ENCODE measurements at regions not wholly inside any gene's neighbourhood (a gene's known extent, or its start where the extent isn't known, plus 50 kb on each side); places are given as distances from the start of the nearest gene placed in this dataset.

DNA sequence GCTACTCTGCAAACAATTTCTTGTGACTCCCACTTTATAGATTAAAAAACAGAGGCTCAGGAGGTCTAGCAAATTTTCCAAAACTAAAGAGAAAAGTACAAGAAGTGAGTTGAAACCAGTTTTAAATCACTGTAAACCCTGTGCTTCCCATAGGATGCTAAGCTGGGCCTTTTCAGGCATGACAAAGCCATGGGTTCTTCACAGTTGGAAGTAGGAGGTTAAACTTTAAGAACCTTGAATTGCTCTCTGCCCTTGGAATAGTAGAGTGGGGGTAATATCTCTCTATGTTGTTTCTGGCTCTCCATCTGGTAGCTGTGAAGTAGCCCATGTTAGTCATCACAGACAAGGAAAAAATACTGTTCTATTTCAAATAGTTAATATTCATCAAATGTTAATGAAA lies 193.6 kb upstream of the SATB1 start:
- Histone ChIP-seq H3K9ac (ENCODE audit: insufficient read depth, low read length, poor library complexity, severe bottlenecking) (no peak overlapping the region), H3K4me3 (replicated peaks in 1 of 3; ENCODE audit: low read depth in 2 of 3, low read length in 3 of 3) (no peak overlapping the region), H2AFZ (ENCODE audit: insufficient read depth, low read depth, low read length, poor library complexity, severe bottlenecking) (no peak overlapping the region), H3K4me2 (replicated peaks; ENCODE audit: extremely low read depth, low read length, poor library complexity, severe bottlenecking) (no peak overlapping the region), H3K79me2 (ENCODE audit: insufficient read depth, low read length) (no peaks in the 10 kb centered on the region), H4K20me1 (ENCODE audit: insufficient read depth, low read length) (no peaks in the 10 kb centered on the region), H3K4me1 (ENCODE audit: control insufficient read depth in 1 of 2, insufficient read depth in 2 of 2, low read length in 2 of 2) (no peaks in the 10 kb centered on the region), H3K27me3 (ENCODE audit: control insufficient read depth in 2 of 2, insufficient read depth in 2 of 2, low read length in 2 of 2) (no peaks in the 10 kb centered on the region), H3K9me3 (replicated peaks in 1 of 2; ENCODE audit: control insufficient read depth in 1 of 2, insufficient read depth in 1 of 2, low read length in 2 of 2) (no peaks in the 10 kb centered on the region), H3K36me3 (replicated peaks in 1 of 2; ENCODE audit: control insufficient read depth in 1 of 2, insufficient read depth in 2 of 2, low read length in 2 of 2) (no peaks in the 10 kb centered on the region), H3K27ac (ENCODE audit: low read depth in 1 of 2, low read length in 2 of 2) (no peak overlapping the region)
- TF ChIP-seq, protein P1, sequence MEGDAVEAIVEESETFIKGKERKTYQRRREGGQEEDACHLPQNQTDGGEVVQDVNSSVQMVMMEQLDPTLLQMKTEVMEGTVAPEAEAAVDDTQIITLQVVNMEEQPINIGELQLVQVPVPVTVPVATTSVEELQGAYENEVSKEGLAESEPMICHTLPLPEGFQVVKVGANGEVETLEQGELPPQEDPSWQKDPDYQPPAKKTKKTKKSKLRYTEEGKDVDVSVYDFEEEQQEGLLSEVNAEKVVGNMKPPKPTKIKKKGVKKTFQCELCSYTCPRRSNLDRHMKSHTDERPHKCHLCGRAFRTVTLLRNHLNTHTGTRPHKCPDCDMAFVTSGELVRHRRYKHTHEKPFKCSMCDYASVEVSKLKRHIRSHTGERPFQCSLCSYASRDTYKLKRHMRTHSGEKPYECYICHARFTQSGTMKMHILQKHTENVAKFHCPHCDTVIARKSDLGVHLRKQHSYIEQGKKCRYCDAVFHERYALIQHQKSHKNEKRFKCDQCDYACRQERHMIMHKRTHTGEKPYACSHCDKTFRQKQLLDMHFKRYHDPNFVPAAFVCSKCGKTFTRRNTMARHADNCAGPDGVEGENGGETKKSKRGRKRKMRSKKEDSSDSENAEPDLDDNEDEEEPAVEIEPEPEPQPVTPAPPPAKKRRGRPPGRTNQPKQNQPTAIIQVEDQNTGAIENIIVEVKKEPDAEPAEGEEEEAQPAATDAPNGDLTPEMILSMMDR (IDR thresholded peaks at IDR 0.05), result no peak
- no peaks in the 10 kb centered on the region for H3K27me3 Mint-ChIP-seq (ENCODE audit: low read depth in 3 of 3)
- DNase-seq, result no peak
- no peaks in the 10 kb centered on the region for H3K4me1 Mint-ChIP-seq
- H3K36me3 Mint-ChIP-seq, result no peaks in the 10 kb centered on the region
- no peak overlapping the region for H3K4me3 Mint-ChIP-seq
- peaks cover 0 to 3% (median 0%) of the 10 kb centered on the region in 7 donors for H3K9me3 Mint-ChIP-seq
- no peak overlapping the region for H3K27ac Mint-ChIP-seq
- intact Hi-C loops (cut with micrococcal nuclease), result no loop called here

DNA sequence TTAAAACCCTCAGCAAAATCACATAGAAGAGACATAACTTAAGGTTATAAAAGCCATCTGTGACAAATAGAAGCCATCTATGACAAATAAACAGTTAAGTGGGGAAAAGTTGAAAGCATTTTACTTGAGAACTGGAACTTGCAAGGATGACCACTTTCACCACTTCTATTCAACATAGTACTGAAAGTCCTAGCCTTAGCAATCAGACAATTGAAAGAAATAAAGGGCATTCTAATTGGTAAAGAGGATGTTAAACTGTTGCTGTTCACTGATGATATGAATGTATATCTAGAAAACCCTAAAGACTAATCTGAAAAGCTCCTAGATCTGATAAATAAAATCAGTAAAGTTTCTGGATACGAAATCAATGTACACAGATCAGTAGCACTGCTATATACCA lies 186.9 kb upstream of the SATB1 start:
- intact Hi-C loops (cut with micrococcal nuclease), result no loop called here
- no CpG with 5 or more reads among the region's 1 CpG for WGBS (ENCODE audit: insufficient coverage)
- TF ChIP-seq, protein P1 (IDR thresholded peaks at IDR 0.05), result no peak
- Histone ChIP-seq H3K9me3 (replicated peaks in 1 of 2; ENCODE audit: control insufficient read depth in 1 of 2, insufficient read depth in 1 of 2, low read length in 2 of 2) (no peaks in the 10 kb centered on the region), H3K27ac (ENCODE audit: low read depth in 1 of 2, low read length in 2 of 2) (no peak overlapping the region), H3K36me3 (replicated peaks in 1 of 2; ENCODE audit: control insufficient read depth in 1 of 2, insufficient read depth in 2 of 2, low read length in 2 of 2) (no peaks in the 10 kb centered on the region), H4K20me1 (ENCODE audit: insufficient read depth, low read length) (no peaks in the 10 kb centered on the region), H3K79me2 (ENCODE audit: insufficient read depth, low read length) (no peaks in the 10 kb centered on the region), H3K27me3 (ENCODE audit: control insufficient read depth in 2 of 2, insufficient read depth in 2 of 2, low read length in 2 of 2) (no peaks in the 10 kb centered on the region), H3K9ac (ENCODE audit: insufficient read depth, low read length, poor library complexity, severe bottlenecking) (no peak overlapping the region), H3K4me2 (replicated peaks; ENCODE audit: extremely low read depth, low read length, poor library complexity, severe bottlenecking) (no peak overlapping the region), H2AFZ (ENCODE audit: insufficient read depth, low read depth, low read length, poor library complexity, severe bottlenecking) (no peak overlapping the region), H3K4me3 (replicated peaks in 1 of 3; ENCODE audit: low read depth in 2 of 3, low read length in 3 of 3) (no peak overlapping the region), H3K4me1 (ENCODE audit: control insufficient read depth in 1 of 2, insufficient read depth in 2 of 2, low read length in 2 of 2) (peaks cover 0 to 3% of the 10 kb centered on the region in 2 donors)
- Mint-ChIP-seq H3K4me3 (no peak overlapping the region), H3K36me3 (no peaks in the 10 kb centered on the region), H3K27me3 (ENCODE audit: low read depth in 3 of 3) (no peaks in the 10 kb centered on the region), H3K9me3 (peaks cover 2 to 16% (median 10%) of the 10 kb centered on the region in 7 donors), H3K27ac (no peak overlapping the region), H3K4me1 (peaks cover 10% of the 10 kb centered on the region)
- no peak for DNase-seq
